Anterior cingulate cortex (tissue), 58 donors: ENCODE measurements at regions not wholly inside any gene's neighbourhood (a gene's known extent, or its start where the extent isn't known, plus 50 kb on each side); places are given as distances from the start of the nearest gene placed in this dataset.
"Not testable (repeated sequence)": the region's sequence is repeated elsewhere in the genome, so short reads cannot be mapped to it uniquely, and the experiment has no call there.

Source experiments
- DNase-seq, 58 donors: peaks; one replicate each; lab custom pipeline; 2025; lab: John Stamatoyannopoulos, UW

GRCh38 chr2:122563781-122564180 lies 808.3 kb downstream of the TSN start:
- no peak for DNase-seq

- no peak for DNase-seq
Measured at GRCh38 chr2:122564843-122565242, 809.4 kb downstream of the TSN start.

- DNase-seq: no peak
Measured at GRCh38 chr2:122565364-122565763, 809.9 kb downstream of the TSN start.

GRCh38 chr2:122570641-122571040 lies 815.2 kb downstream of the TSN start:
- DNase-seq: no peak

GRCh38 chr2:122571471-122571870 lies 816.0 kb downstream of the TSN start:
- not testable (repeated sequence) for DNase-seq

- no peak for DNase-seq
Measured at GRCh38 chr2:122575076-122575475, 819.6 kb downstream of the TSN start.

- DNase-seq: no peak
Measured at GRCh38 chr2:122583159-122583917, 827.9 kb downstream of the TSN start.

GRCh38 chr2:122590524-122590923 lies 835.1 kb downstream of the TSN start:
- no peak for DNase-seq

- no peak for DNase-seq
Measured at GRCh38 chr2:122595065-122595464, 839.6 kb downstream of the TSN start.

- DNase-seq: no peak
Measured at GRCh38 chr2:122596598-122596997, 841.1 kb downstream of the TSN start.

- DNase-seq: no peak
Measured at GRCh38 chr2:122598784-122599183, 843.3 kb downstream of the TSN start.

GRCh38 chr2:122610948-122611609 lies 855.6 kb downstream of the TSN start:
- DNase-seq: no peak

- no peak for DNase-seq
Measured at GRCh38 chr2:122622934-122623333, 867.5 kb downstream of the TSN start.

GRCh38 chr2:122627388-122627787 lies 871.9 kb downstream of the TSN start:
- DNase-seq: no peak

GRCh38 chr2:122634256-122634655 lies 878.8 kb downstream of the TSN start:
- DNase-seq: no peak

- DNase-seq: no peak
Measured at GRCh38 chr2:122634920-122635319, 879.5 kb downstream of the TSN start.

- no peak for DNase-seq
Measured at GRCh38 chr2:122635686-122636085, 880.2 kb downstream of the TSN start.

- DNase-seq: no peak
Measured at GRCh38 chr2:122636097-122636496, 880.6 kb downstream of the TSN start.

GRCh38 chr2:122639176-122639575 lies 883.7 kb downstream of the TSN start:
- DNase-seq: no peak

- DNase-seq: no peak
Measured at GRCh38 chr2:122639711-122640110, 884.3 kb downstream of the TSN start.

GRCh38 chr2:122643725-122644329 lies 888.4 kb downstream of the TSN start:
- DNase-seq: no peak

GRCh38 chr2:122651236-122651635 lies 895.8 kb downstream of the TSN start:
- no peak for DNase-seq
